Breast epithelium (tissue), 4 donors: ENCODE measurements at regions not wholly inside any gene's neighbourhood (a gene's known extent, or its start where the extent isn't known, plus 50 kb on each side); places are given as distances from the start of the nearest gene placed in this dataset.

Source experiments
- DNase-seq, 2 donors: peaks; one replicate each; pipeline ENCODE4 v3.0.0-alpha.2; 2019; ENCODE audit warnings: low spot score in 2 of 2
- H3K27ac ChIP-seq, 2 donors: fragments of 200-600 bp; sonication (generic) in 1 of 2; one replicate each; pipeline ENCODE4 v1.5.1; 2016 to 2019; ENCODE audit warnings: mild to moderate bottlenecking in 1 of 2
- H3K27me3 ChIP-seq, 2 donors: fragments of 200-600 bp; sonication (generic) in 1 of 2; one replicate each; pipeline versions ENCODE4 v1.5.1 to v1.6.0; 2017 to 2019; ENCODE audit warnings: control low read depth in 1 of 2, mild to moderate bottlenecking in 1 of 2
- H3K36me3 ChIP-seq: fragments of 200-600 bp; one replicate; pipeline ENCODE4 v1.5.1; 2019
- H3K4me1 ChIP-seq, 2 donors: fragments of 200-600 bp; sonication (generic); one replicate each; pipeline ENCODE4 v1.5.1; 2016 to 2019; ENCODE audit warnings: control low read depth in 1 of 2
- H3K4me3 ChIP-seq, 3 donors: fragments of 200-600 bp; sonication (generic); 1 replicate in 2 of 3; 2 replicates in 1 of 3; pipeline ENCODE4 v1.5.1; 2016 to 2019; ENCODE audit warnings: mild to moderate bottlenecking in 3 of 3, moderate library complexity in 2 of 3
- H3K9me3 ChIP-seq, 2 donors: fragments of 200-600 bp; sonication (generic) in 1 of 2; one replicate each; pipeline ENCODE4 v1.5.1; 2016 to 2019; ENCODE audit warnings: control low read depth in 1 of 2
- CTCF ChIP-seq, 3 donors: fragments of 450-650 bp; IDR thresholded peaks; one replicate each; pipeline ENCODE4 v1.5.1; 2016 to 2017; ENCODE audit warnings: antibody characterized with exemption in 3 of 3, mild to moderate bottlenecking in 3 of 3, moderate library complexity in 3 of 3
- POLR2A ChIP-seq: fragments of 450-650 bp; IDR thresholded peaks from one replicate; pipeline ENCODE4 v1.6.1; 2016; ENCODE audit warnings: antibody characterized with exemption, mild to moderate bottlenecking, moderate library complexity
- POLR2AphosphoS5 ChIP-seq, 3 donors: sonication (generic); formaldehyde crosslinking; IDR thresholded peaks; one replicate each; pipeline ENCODE4 v1.6.1; 2017; ENCODE audit warnings: antibody characterized with exemption in 3 of 3
- intact Hi-C: fragments of 100-400 bp; cut with DNase I; formaldehyde crosslinking; loops from one replicate; pipeline ENCODE4 v1.15.1; 2023; ENCODE audit warnings: low total_unique reads

GRCh38 chr15:61549727-61550126, 320.6 kb upstream of the RORA start:
- Histone ChIP-seq H3K27ac (no peak overlapping the region), H3K4me1 (no peaks in the 10 kb centered on the region), H3K36me3 (no peaks in the 10 kb centered on the region), H3K9me3 (no peaks in the 10 kb centered on the region), H3K27me3 (no peaks in the 10 kb centered on the region), H3K4me3 (no peak overlapping the region)
- no peak for DNase-seq
- intact Hi-C loops = no loop called here
- TF ChIP-seq CTCF (IDR thresholded peaks at IDR 0.05) (no peak), POLR2AphosphoS5 (IDR thresholded peaks at IDR 0.05) (no peak), POLR2A (no peak)

GRCh38 chr15:61545763-61546162, 316.7 kb upstream of the RORA start:
- TF ChIP-seq POLR2A (no peak), CTCF (IDR thresholded peaks at IDR 0.05) (no peak), POLR2AphosphoS5 (IDR thresholded peaks at IDR 0.05) (no peak)
- no peak overlapping the region for H3K27ac ChIP-seq
- no peak for DNase-seq
- H3K4me3 ChIP-seq = no peak overlapping the region
- no peaks in the 10 kb centered on the region for H3K4me1 ChIP-seq
- no peaks in the 10 kb centered on the region for H3K36me3 ChIP-seq
- H3K27me3 ChIP-seq = no peaks in the 10 kb centered on the region
- H3K9me3 ChIP-seq = no peaks in the 10 kb centered on the region
- intact Hi-C loops = no loop called here

GRCh38 chr15:61541516-61541915, 312.4 kb upstream of the RORA start:
- H3K27me3 ChIP-seq = no peaks in the 10 kb centered on the region
- H3K9me3 ChIP-seq = no peaks in the 10 kb centered on the region
- intact Hi-C loops = no loop called here
- TF ChIP-seq POLR2AphosphoS5 (IDR thresholded peaks at IDR 0.05) (no peak), POLR2A (no peak), CTCF (IDR thresholded peaks at IDR 0.05) (no peak)
- DNase-seq = no peak
- no peak overlapping the region for H3K27ac ChIP-seq
- H3K4me1 ChIP-seq = no peaks in the 10 kb centered on the region
- no peaks in the 10 kb centered on the region for H3K36me3 ChIP-seq
- no peak overlapping the region for H3K4me3 ChIP-seq

- Histone ChIP-seq H3K36me3 (no peaks in the 10 kb centered on the region), H3K4me3 (no peak overlapping the region)
These were observed 308.2 kb upstream of the RORA start for GRCh38 chr15:61537337-61537736.

GRCh38 chr15:61534986-61535385, 305.9 kb upstream of the RORA start:
- no peak overlapping the region for H3K4me3 ChIP-seq
- H3K27ac ChIP-seq = no peak overlapping the region
- no peaks in the 10 kb centered on the region for H3K36me3 ChIP-seq
- no peaks in the 10 kb centered on the region for H3K4me1 ChIP-seq
- H3K27me3 ChIP-seq = no peaks in the 10 kb centered on the region
- no peaks in the 10 kb centered on the region for H3K9me3 ChIP-seq
- TF ChIP-seq POLR2A = no peak
- no peak for TF ChIP-seq POLR2AphosphoS5 (IDR thresholded peaks at IDR 0.05)
- TF ChIP-seq CTCF (IDR thresholded peaks at IDR 0.05) = no peak
- no peak for DNase-seq
- intact Hi-C loops = loop anchor here (5.0 kb wide), 1 partner anchor 518 kb away; no protein-coding TSS in a partner anchor

More at GRCh38 chr15:61537337-61537736, 308.2 kb upstream of the RORA start:
- intact Hi-C loops = loop anchor here (5.0 kb wide), 1 partner anchor 520 kb away; no protein-coding TSS in a partner anchor
- TF ChIP-seq POLR2A = no peak
- no peak for TF ChIP-seq POLR2AphosphoS5 (IDR thresholded peaks at IDR 0.05)
- TF ChIP-seq CTCF (IDR thresholded peaks at IDR 0.05) = no peak
- H3K4me1 ChIP-seq = no peaks in the 10 kb centered on the region
- no peak overlapping the region for H3K27ac ChIP-seq
- H3K27me3 ChIP-seq = no peaks in the 10 kb centered on the region
- no peak for DNase-seq
- no peaks in the 10 kb centered on the region for H3K9me3 ChIP-seq
